ENCODE measurements at regions not wholly inside any gene's neighbourhood (a gene's known extent, or its start where the extent isn't known, plus 50 kb on each side); places are given as distances from the start of the nearest gene placed in this dataset.

DNA sequence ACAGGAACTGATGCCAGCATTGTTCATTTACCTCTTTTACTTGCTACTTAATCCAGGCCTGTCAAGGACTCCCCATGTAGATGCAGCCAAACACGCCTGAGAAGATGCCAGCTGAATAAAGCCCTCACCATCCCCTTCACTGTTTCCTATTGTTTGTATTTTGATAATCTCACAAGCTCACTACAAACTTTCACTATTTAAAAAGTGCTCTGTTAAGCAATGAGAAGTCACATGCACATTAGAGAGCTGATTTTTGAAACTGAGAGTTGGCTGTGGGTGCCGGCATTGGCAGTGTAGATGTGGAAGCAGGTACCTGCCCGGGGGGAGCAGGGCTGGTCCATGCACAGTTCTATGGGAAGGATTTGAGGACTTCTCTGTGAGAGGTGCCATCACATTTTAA is 169.8 kb upstream of the GRB10 start:
- DNase-seq (ENCODE audit: low spot score): no peak
- H3K9ac ChIP-seq (ENCODE audit: low read depth in 1 of 2, low read length in 2 of 2): no peak overlapping the region
- H3K9me3 ChIP-seq (ENCODE audit: control insufficient read depth in 4 of 4, low read length in 3 of 4): peaks cover 0 to 11% (median 1%) of the 10 kb centered on the region in 4 donors
- WGBS: 63% methylated on average over 3 of the region's 3 CpGs
- H3K27ac ChIP-seq (ENCODE audit: low read depth in 1 of 2, low read length in 2 of 2): no peak overlapping the region
- H3K4me1 ChIP-seq (ENCODE audit: control insufficient read depth in 4 of 4, insufficient read depth in 4 of 4, low read length in 3 of 4): no peaks in the 10 kb centered on the region
- no peaks in the 10 kb centered on the region for H3K36me3 ChIP-seq (ENCODE audit: control insufficient read depth in 4 of 4, insufficient read depth in 3 of 4, low read depth in 1 of 4, low read length in 3 of 4)
- TF ChIP-seq RAD21 (IDR thresholded peaks at IDR 0.05): no peak
- TF ChIP-seq HNF4A (conservative IDR thresholded peaks at IDR 0.05): no peak
- no peak for TF ChIP-seq TAF1 (conservative IDR thresholded peaks at IDR 0.05)
- no peak for TF ChIP-seq FOXA1 (IDR thresholded peaks at IDR 0.05)
- no peak for TF ChIP-seq YY1 (IDR thresholded peaks at IDR 0.05)
- no peak for TF ChIP-seq RXRA (IDR thresholded peaks at IDR 0.05)
- TF ChIP-seq REST (IDR thresholded peaks at IDR 0.05): no peak
- no peak for TF ChIP-seq EGR1 (IDR thresholded peaks at IDR 0.05; ENCODE audit: low read depth in 2 of 2)
- no peak for TF ChIP-seq HNF4G (IDR thresholded peaks at IDR 0.05)
- no peak for TF ChIP-seq ZBTB33 (IDR thresholded peaks at IDR 0.05)
- TF ChIP-seq FOXA2 (IDR thresholded peaks at IDR 0.05): no peak
- no peak for TF ChIP-seq SP1 (IDR thresholded peaks at IDR 0.05)
- no peaks in the 10 kb centered on the region for H3K27me3 ChIP-seq (ENCODE audit: control insufficient read depth in 4 of 4, insufficient read depth in 4 of 4, low read length in 3 of 4)
- no peak overlapping the region for H3K4me3 ChIP-seq (ENCODE audit: low read depth in 1 of 3, low read length in 3 of 3)

DNA sequence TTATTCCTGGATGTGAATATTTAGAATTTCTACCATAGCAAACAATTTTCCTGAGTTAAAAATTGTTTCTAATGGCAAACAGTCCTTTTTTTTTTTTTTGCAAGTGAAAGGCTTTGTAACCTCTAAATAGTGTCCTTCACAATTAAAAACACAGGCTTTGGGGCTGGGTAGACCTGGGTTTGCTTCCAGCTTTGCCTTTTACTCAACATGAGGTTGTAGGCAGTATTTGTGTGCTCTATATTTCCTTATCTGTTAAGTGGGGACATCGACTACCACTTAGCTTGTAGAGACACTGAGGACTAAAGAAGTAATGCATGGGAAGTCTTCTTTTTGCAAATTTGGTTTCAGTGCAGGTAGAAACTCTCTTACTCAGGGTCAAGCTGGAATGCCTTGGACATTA is 169.4 kb upstream of the GRB10 start:
- no peak overlapping the region for H3K4me3 ChIP-seq (ENCODE audit: low read depth in 1 of 3, low read length in 3 of 3)
- H3K9ac ChIP-seq (ENCODE audit: low read depth in 1 of 2, low read length in 2 of 2): no peak overlapping the region
- H3K27me3 ChIP-seq (ENCODE audit: control insufficient read depth in 4 of 4, insufficient read depth in 4 of 4, low read length in 3 of 4): no peaks in the 10 kb centered on the region
- TF ChIP-seq ZBTB33 (IDR thresholded peaks at IDR 0.05) (no peak), JUND (IDR thresholded peaks at IDR 0.05) (no peak), HNF4G (IDR thresholded peaks at IDR 0.05) (no peak), YY1 (IDR thresholded peaks at IDR 0.05) (no peak), RXRA (IDR thresholded peaks at IDR 0.05) (no peak), NR2F2 (IDR thresholded peaks at IDR 0.05) (no peak), EGR1 (IDR thresholded peaks at IDR 0.05; ENCODE audit: low read depth in 2 of 2) (no peak), GABPA (IDR thresholded peaks at IDR 0.05 in 1 of 2, conservative IDR thresholded peaks at IDR 0.05 in 1 of 2) (no peak), SP1 (IDR thresholded peaks at IDR 0.05) (no peak)
- TF ChIP-seq, protein P1, sequence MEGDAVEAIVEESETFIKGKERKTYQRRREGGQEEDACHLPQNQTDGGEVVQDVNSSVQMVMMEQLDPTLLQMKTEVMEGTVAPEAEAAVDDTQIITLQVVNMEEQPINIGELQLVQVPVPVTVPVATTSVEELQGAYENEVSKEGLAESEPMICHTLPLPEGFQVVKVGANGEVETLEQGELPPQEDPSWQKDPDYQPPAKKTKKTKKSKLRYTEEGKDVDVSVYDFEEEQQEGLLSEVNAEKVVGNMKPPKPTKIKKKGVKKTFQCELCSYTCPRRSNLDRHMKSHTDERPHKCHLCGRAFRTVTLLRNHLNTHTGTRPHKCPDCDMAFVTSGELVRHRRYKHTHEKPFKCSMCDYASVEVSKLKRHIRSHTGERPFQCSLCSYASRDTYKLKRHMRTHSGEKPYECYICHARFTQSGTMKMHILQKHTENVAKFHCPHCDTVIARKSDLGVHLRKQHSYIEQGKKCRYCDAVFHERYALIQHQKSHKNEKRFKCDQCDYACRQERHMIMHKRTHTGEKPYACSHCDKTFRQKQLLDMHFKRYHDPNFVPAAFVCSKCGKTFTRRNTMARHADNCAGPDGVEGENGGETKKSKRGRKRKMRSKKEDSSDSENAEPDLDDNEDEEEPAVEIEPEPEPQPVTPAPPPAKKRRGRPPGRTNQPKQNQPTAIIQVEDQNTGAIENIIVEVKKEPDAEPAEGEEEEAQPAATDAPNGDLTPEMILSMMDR (IDR thresholded peaks at IDR 0.05; ENCODE audit: low read depth, low read length, missing input control): no peak
- TF ChIP-seq, protein P2, sequence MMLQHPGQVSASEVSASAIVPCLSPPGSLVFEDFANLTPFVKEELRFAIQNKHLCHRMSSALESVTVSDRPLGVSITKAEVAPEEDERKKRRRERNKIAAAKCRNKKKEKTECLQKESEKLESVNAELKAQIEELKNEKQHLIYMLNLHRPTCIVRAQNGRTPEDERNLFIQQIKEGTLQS (IDR thresholded peaks at IDR 0.05): no peak
- WGBS: 73% methylated on average over 1 of the region's 1 CpG
- H3K27ac ChIP-seq (ENCODE audit: low read depth in 1 of 2, low read length in 2 of 2): no peak overlapping the region
- DNase-seq (ENCODE audit: low spot score): no peak
- no peaks in the 10 kb centered on the region for H3K4me1 ChIP-seq (ENCODE audit: control insufficient read depth in 4 of 4, insufficient read depth in 4 of 4, low read length in 3 of 4)
- H3K9me3 ChIP-seq (ENCODE audit: control insufficient read depth in 4 of 4, low read length in 3 of 4): peaks cover 0 to 11% (median 1%) of the 10 kb centered on the region in 4 donors
- H3K36me3 ChIP-seq (ENCODE audit: control insufficient read depth in 4 of 4, insufficient read depth in 3 of 4, low read depth in 1 of 4, low read length in 3 of 4): no peaks in the 10 kb centered on the region

All from liver (tissue), 8 donors.